HEK293T (cell line): ENCODE measurements at regions not wholly inside any gene's neighbourhood (a gene's known extent, or its start where the extent isn't known, plus 50 kb on each side); places are given as distances from the start of the nearest gene placed in this dataset.

ENCODE experiments used
- ARNT ChIP-seq: fragments of 450-650 bp; IDR thresholded peaks from 2 replicates; pipeline ENCODE4 v1.6.1; 2017; ENCODE audit warnings: mild to moderate bottlenecking
- BHLHE40 ChIP-seq: fragments of 450-650 bp; IDR thresholded peaks from 2 replicates; pipeline ENCODE4 v1.6.1; 2016; ENCODE audit warnings: mild to moderate bottlenecking, moderate library complexity, borderline replicate concordance
- CTBP1 ChIP-seq: fragments of 450-650 bp; IDR thresholded peaks from 2 replicates; pipeline ENCODE4 v1.6.1; 2016; ENCODE audit warnings: borderline replicate concordance
- ELF4 ChIP-seq: fragments of 450-650 bp; IDR thresholded peaks from 2 replicates; pipeline ENCODE4 v1.6.1; 2017; ENCODE audit warnings: antibody characterized with exemption
- FOXK2 ChIP-seq: fragments of 450-650 bp; IDR thresholded peaks from 2 replicates; pipeline ENCODE4 v1.6.1; 2016; ENCODE audit warnings: mild to moderate bottlenecking
- FOXM1 ChIP-seq: fragments of 450-650 bp; IDR thresholded peaks from 2 replicates; pipeline ENCODE4 v1.6.1; 2017; ENCODE audit warnings: mild to moderate bottlenecking, borderline replicate concordance
- HDGF ChIP-seq: fragments of 450-650 bp; IDR thresholded peaks from 2 replicates; pipeline ENCODE4 v1.6.1; 2017; ENCODE audit warnings: antibody characterized with exemption, borderline replicate concordance
- L3MBTL2 ChIP-seq: fragments of 450-650 bp; conservative IDR thresholded peaks from 2 replicates; pipeline ENCODE4 v1.6.1; 2016; ENCODE audit warnings: mild to moderate bottlenecking
- LEF1 ChIP-seq: fragments of 450-650 bp; IDR thresholded peaks from 2 replicates; pipeline ENCODE4 v1.6.1; 2017; ENCODE audit warnings: mild to moderate bottlenecking, borderline replicate concordance
- PKNOX1 ChIP-seq: fragments of 450-650 bp; IDR thresholded peaks from 2 replicates; pipeline ENCODE4 v1.6.1; 2016
- SP1 ChIP-seq: fragments of 450-650 bp; IDR thresholded peaks from 2 replicates; pipeline ENCODE4 v1.6.1; 2017
- SUZ12 ChIP-seq: fragments of 450-650 bp; IDR thresholded peaks from 2 replicates; pipeline ENCODE4 v1.6.1; 2016; ENCODE audit warnings: mild to moderate bottlenecking
- TARDBP ChIP-seq: fragments of 450-650 bp; IDR thresholded peaks from 2 replicates; pipeline ENCODE4 v1.6.1; 2016
- ZNF384 ChIP-seq: fragments of 450-650 bp; IDR thresholded peaks from 2 replicates; pipeline ENCODE4 v1.6.1; 2016

GRCh38 chr9:113774963-113775362 is 101.1 kb upstream of the ZNF618 start:
- TF ChIP-seq PKNOX1 = no peak
- no peak for TF ChIP-seq BHLHE40
- TF ChIP-seq SP1 = no peak
- TF ChIP-seq SUZ12 = no peak
- no peak for TF ChIP-seq ZNF384
- TF ChIP-seq CTBP1 = no peak
- TF ChIP-seq ELF4 = no peak
- TF ChIP-seq TARDBP = no peak
- TF ChIP-seq ARNT = no peak
- TF ChIP-seq FOXK2 = no peak
- TF ChIP-seq L3MBTL2 = no peak
- TF ChIP-seq HDGF = no peak
- TF ChIP-seq FOXM1 = no peak
- no peak for TF ChIP-seq LEF1
